GM21619 (cell line): ENCODE measurements at regions not wholly inside any gene's neighbourhood (a gene's known extent, or its start where the extent isn't known, plus 50 kb on each side); places are given as distances from the start of the nearest gene placed in this dataset.

ENCODE experiments used
- ATAC-seq: cut with Tn5 transposase; IDR thresholded peaks from one replicate; pipeline ENCODE4 v1.9.1; 2021; ENCODE audit not compliant: unreplicated experiment

GRCh38 chr18:38077229-38077628 lies 511.6 kb upstream of the CELF4 start:
- ATAC-seq, result no peak

- no peak for ATAC-seq
These were observed 510.9 kb upstream of the CELF4 start for GRCh38 chr18:38076346-38077070.

DNA sequence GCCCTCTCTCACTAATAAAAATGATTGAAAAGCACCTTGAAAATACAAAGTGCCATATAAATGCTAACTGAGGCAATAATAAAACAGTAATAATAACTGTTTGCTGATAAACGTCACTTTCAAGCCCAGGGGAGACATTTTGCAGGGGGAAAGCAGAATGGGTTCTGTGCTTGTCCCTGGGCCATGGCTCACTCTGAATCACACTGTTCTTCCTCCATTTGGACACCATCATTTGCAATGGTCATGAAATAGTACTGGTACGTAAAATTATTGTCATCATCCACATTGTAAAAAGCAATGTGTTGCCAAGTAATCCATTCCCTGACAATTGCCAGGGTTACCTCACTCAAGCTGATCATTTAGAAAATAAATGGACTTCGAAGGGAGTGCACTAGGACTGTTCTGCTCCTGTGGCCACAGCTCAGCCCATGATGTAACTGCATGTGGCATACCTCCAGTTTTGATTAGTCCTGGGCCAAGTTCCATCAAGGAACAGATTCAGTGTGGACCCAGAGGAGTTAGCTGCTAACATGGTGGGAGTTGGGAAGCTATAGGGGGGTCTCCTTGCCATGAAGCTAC lies 508.8 kb upstream of the CELF4 start:
- no peak for ATAC-seq

GRCh38 chr18:38067821-38068220 lies 502.2 kb upstream of the CELF4 start:
- no peak for ATAC-seq

DNA sequence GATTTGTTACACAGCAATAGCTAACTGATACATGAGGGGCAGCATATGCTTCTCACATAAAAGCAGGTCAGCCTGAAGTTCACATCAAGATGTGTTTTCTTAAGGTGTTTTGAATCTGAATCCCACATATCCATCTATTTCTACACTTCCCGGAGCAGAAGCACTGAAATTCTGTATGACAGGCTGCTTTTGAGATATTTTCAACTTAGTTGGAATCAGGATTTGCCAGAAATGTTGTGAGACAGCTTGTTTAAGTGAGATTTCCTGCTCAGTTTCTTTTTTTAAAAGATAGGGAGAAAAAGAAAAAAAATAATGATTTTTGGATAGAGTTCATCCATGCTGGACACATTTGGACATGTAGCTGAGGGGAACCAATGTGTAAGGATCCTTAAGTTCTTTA lies 501.5 kb upstream of the CELF4 start:
- ATAC-seq, result no peak

- ATAC-seq, result no peak
These were observed 487.4 kb upstream of the CELF4 start for GRCh38 chr18:38052879-38053590.

- no peak for ATAC-seq
These were observed 482.2 kb upstream of the CELF4 start for GRCh38 chr18:38047820-38048219.

GRCh38 chr18:38046651-38047050 lies 481.1 kb upstream of the CELF4 start:
- no peak for ATAC-seq

- ATAC-seq, result no peak
These were observed 480.2 kb upstream of the CELF4 start for GRCh38 chr18:38045845-38046244.

GRCh38 chr18:38042211-38042890 lies 476.8 kb upstream of the CELF4 start:
- no peak for ATAC-seq

GRCh38 chr18:38038242-38038641 lies 472.6 kb upstream of the CELF4 start:
- no peak for ATAC-seq

DNA sequence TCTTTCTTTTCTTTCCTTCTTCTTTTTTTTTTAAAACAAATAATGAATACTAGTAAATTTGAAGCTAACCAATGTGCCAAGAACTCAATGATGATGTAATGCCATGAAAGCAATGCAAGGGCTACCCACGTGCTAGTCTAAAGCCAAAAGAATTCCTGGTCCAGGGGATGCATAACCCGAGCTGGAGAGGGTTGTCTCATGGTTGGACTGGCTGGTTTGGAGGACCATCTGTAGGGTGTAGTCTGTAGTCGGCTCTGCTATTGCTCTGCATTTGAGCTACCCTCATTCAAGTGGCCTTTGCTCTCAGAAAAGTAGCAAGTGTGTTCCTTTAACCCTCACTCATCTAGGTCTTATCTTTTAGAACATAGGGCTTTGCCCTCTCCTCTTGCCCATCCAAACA lies 469.6 kb upstream of the CELF4 start:
- no peak for ATAC-seq

DNA sequence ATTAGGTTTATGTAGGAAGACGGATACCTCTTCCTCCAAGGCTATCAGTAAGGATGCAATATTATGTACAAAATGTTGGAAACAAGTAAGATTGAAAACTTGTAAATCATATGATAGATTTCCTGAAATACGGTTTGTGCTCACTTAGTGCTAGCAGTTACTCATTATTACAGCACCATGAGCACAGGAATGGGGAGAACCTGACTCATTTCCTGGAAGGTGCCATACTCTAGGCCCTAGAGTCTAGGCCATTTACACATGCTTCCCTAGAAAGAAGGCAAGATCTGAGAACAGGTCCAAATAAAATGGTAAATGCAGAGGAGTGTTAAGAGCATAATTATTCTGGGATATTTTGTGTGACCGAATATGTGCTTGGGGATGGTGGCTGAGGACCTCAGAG lies 467.7 kb upstream of the CELF4 start:
- ATAC-seq, result no peak

DNA sequence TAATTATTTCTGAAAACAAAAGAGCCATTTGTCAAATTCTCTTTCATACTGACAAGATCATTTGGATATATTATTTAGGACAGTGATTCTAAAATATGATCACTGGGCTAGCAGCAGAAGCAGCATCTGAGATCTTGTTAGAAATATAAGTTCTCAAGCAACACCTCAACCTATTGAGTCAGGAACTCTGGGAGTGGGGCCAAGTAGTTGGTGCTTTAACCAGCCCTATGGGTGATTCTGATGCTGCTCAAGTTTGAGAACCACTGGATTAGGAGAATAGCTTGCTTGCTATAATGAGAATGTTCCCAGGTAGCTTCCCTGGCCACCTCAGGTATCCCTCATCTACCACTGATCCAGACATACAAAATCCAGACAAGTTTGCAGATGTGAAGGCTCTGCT lies 466.9 kb upstream of the CELF4 start:
- no peak for ATAC-seq

- no peak for ATAC-seq
These were observed 463.3 kb upstream of the CELF4 start for GRCh38 chr18:38028946-38029345.

DNA sequence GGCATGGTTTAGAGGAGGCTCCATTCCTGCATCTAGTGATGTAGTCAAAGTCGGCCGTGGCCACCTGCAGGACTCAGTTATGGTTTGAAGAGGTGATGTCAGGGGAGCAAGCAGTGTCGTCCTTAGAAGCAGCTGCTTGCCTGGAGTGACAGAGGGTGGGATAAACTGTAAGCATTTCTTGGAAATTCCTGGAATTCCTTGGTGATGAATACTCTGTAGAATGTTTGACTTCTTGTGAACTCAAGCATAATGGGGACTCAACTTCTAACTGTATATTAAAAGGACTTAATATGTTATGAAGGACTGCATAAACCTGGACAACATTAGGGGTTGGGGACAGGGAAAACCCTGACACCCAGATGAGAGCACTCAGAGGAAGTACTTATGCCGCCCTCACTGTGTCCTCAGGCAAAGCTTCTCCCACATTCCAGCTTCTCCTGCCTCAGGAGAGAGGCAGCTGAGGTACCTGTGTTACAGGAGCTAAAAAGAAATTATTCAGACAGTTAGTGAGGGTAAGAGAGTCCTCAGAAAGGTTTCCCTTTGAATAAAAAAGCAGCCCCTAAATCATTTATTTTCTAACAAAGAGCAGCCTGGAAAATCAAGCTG lies 459.9 kb upstream of the CELF4 start:
- ATAC-seq, result no peak

DNA sequence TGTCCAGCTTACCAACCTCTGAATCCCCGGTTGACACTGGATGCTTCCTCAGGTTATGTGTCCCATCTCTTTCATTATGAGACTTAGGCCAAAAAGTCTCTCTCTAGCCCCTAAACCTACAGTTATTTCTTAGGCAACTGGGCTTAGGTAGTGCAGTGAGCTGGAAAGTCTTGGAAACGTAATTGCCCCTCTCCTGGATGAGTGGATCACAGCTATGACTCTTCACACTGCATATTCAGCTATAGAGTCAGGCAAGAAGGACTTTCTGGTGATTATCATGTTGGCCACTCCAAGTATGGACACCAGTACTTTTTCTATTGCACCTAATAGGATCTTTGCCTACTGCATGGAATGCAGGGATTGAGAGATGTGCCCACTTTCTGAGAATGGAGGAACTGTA lies 458.3 kb upstream of the CELF4 start:
- ATAC-seq, result no peak

DNA sequence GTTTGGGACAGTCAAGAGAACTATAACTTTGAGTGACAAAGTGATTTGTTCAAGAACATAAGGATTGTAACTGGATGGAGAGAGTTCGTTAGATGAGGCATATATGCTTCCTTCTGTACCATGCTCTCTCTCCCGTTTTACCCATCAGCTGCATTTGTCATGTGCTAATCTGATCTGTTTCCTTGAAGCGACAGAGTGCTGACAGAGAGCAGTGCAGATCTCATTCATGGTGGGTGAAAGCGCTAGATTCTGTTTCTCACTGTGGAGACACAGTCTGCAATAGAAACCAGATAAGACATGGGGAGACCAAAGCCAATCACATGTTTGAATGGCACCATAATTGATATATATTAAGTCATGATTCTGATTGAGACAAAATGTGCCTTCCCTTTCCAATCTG lies 456.6 kb upstream of the CELF4 start:
- ATAC-seq, result no peak

GRCh38 chr18:38019292-38019691 lies 453.7 kb upstream of the CELF4 start:
- no peak for ATAC-seq

DNA sequence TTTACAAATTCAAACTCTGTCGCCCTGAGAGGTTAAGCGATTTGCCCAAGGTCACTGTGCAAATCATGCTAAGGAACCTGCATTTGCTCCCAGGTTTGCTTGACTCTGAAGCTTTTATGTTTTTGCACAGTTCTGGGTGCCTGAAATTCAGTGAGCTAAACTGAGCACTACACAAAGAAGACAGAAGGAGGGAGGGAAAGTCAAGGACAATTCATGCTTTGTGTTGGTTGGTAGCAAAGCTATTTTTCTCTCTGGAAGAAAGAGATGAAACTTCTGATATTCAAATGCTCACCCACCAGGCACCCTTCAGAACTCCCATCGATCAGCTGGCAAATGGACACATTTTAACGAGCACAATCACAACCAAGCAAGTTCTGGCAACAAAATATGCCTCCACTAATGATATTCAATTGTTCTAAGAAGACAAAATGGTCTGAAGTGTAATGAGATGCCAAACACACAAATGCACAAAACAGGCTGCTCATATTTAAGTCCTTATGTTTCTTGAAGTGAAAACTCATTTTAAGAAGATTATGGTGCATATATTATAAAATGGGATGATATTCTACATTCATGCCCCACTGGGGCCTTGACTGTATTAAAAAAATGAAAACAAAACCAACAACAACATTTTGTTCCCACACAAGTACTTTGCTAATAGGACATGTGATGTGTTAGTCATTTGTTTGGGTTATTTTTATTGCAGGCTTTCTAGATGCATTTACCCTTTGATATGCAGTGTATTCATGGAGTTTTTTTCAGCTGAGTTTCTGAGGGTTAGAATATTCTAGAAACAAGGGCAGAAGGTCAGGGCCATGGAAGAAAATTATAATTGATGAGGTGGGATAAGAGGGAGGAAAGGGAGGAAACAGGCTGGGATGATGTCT lies 445.6 kb upstream of the CELF4 start:
- ATAC-seq, result no peak
